GM12878 (cell line): ENCODE measurements at regions not wholly inside any gene's neighbourhood (a gene's known extent, or its start where the extent isn't known, plus 50 kb on each side); places are given as distances from the start of the nearest gene placed in this dataset.

Experiments
- FOXM1 ChIP-seq: IDR thresholded peaks from 2 replicates; pipeline ENCODE4 v1.6.1; 2012; ENCODE audit warnings: low read depth, mild to moderate bottlenecking, inconsistent platforms, low read length, moderate library complexity
- KDM1A ChIP-seq: fragments of 200-600 bp; sonication (generic); IDR thresholded peaks from 2 replicates; pipeline ENCODE4 v1.6.1; 2016; ENCODE audit warnings: borderline replicate concordance
- TF ChIP-seq, protein P1 (sequence below), 3 experiments: IDR thresholded peaks in 2 of 3; conservative IDR thresholded peaks in 1 of 3; 2 replicates each; pipeline ENCODE4 v1.5.1; 2011; ENCODE audit warnings: low read depth in 3 of 3, low read length in 3 of 3, mild to moderate bottlenecking in 3 of 3, control low read depth in 2 of 3, moderate library complexity in 2 of 3, inconsistent platforms in 1 of 3, mixed read lengths in 1 of 3; ENCODE audit not compliant: control insufficient read depth in 2 of 3, insufficient read depth in 1 of 3; ENCODE audit errors: extremely low read depth in 1 of 3
- TF ChIP-seq, protein P2 (sequence below): fragments of 450-650 bp; IDR thresholded peaks from 2 replicates; pipeline ENCODE4 v1.6.1; 2018; ENCODE audit warnings: borderline replicate concordance, mild to moderate bottlenecking; ENCODE audit not compliant: partially characterized antibody

- TF ChIP-seq, protein P1, sequence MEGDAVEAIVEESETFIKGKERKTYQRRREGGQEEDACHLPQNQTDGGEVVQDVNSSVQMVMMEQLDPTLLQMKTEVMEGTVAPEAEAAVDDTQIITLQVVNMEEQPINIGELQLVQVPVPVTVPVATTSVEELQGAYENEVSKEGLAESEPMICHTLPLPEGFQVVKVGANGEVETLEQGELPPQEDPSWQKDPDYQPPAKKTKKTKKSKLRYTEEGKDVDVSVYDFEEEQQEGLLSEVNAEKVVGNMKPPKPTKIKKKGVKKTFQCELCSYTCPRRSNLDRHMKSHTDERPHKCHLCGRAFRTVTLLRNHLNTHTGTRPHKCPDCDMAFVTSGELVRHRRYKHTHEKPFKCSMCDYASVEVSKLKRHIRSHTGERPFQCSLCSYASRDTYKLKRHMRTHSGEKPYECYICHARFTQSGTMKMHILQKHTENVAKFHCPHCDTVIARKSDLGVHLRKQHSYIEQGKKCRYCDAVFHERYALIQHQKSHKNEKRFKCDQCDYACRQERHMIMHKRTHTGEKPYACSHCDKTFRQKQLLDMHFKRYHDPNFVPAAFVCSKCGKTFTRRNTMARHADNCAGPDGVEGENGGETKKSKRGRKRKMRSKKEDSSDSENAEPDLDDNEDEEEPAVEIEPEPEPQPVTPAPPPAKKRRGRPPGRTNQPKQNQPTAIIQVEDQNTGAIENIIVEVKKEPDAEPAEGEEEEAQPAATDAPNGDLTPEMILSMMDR (IDR thresholded peaks at IDR 0.05 in 2 of 3, conservative IDR thresholded peaks at IDR 0.05 in 1 of 3; ENCODE audit: control insufficient read depth in 2 of 3, extremely low read depth in 1 of 3, insufficient read depth in 1 of 3, low read depth in 3 of 3, low read length in 3 of 3): no peak
- TF ChIP-seq KDM1A: no peak
- no peak for TF ChIP-seq FOXM1
- TF ChIP-seq, protein P2, sequence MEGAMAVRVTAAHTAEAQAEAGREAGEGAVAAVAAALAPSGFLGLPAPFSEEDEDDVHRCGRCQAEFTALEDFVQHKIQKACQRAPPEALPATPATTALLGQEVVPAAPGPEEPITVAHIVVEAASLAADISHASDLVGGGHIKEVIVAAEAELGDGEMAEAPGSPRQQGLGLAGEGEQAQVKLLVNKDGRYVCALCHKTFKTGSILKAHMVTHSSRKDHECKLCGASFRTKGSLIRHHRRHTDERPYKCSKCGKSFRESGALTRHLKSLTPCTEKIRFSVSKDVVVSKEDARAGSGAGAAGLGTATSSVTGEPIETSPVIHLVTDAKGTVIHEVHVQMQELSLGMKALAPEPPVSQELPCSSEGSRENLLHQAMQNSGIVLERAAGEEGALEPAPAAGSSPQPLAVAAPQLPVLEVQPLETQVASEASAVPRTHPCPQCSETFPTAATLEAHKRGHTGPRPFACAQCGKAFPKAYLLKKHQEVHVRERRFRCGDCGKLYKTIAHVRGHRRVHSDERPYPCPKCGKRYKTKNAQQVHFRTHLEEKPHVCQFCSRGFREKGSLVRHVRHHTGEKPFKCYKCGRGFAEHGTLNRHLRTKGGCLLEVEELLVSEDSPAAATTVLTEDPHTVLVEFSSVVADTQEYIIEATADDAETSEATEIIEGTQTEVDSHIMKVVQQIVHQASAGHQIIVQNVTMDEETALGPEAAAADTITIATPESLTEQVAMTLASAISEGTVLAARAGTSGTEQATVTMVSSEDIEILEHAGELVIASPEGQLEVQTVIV: no peak
Observed at GRCh38 chrX:39470588-39471407, 627.0 kb downstream of the BCOR start.
